Natural killer cell treated with Interleukin-12 subunit alpha and Interleukin-12 subunit beta and Interleukin-15 and Interleukin-18, amount 100 ng/mL, for 72 hours (primary cell): ENCODE measurements at regions not wholly inside any gene's neighbourhood (a gene's known extent, or its start where the extent isn't known, plus 50 kb on each side); places are given as distances from the start of the nearest gene placed in this dataset.

ENCODE experiments used
- ATAC-seq, 2 donors: fragments of 150-1000 bp; cut with Tn5 transposase in 1 of 2; sonication (Bioruptor Pico), chemical (Tn5 transposase) in 1 of 2; 2 replicates each; pipeline ENCODE4 v1.10.0; 2021
- DNase-seq: peaks from one replicate; pipeline ENCODE4 v3.0.0; 2022; ENCODE audit warnings: low spot score
- H3K27ac Mint-ChIP-seq, 2 donors: 1 replicate in 1 of 2; 2 replicates in 1 of 2; pipeline ENCODE4 v1.8.0; 2022; ENCODE audit warnings: mixed read lengths in 2 of 2, mild to moderate bottlenecking in 1 of 2, moderate library complexity in 1 of 2
- H3K27me3 Mint-ChIP-seq, 2 donors: 1 replicate in 1 of 2; 2 replicates in 1 of 2; pipeline ENCODE4 v1.8.0; 2022; ENCODE audit warnings: mixed read lengths in 2 of 2
- H3K36me3 Mint-ChIP-seq: one replicate; pipeline ENCODE4 v1.8.0; 2022; ENCODE audit warnings: mixed read lengths
- H3K4me1 Mint-ChIP-seq, 2 donors: 1 replicate in 1 of 2; 2 replicates in 1 of 2; pipeline ENCODE4 v1.8.0; 2022; ENCODE audit warnings: low read depth in 2 of 2, mixed read lengths in 2 of 2, mild to moderate bottlenecking in 1 of 2
- H3K4me3 Mint-ChIP-seq: one replicate; pipeline ENCODE4 v1.8.0; 2022; ENCODE audit warnings: mixed read lengths
- H3K9me3 Mint-ChIP-seq: 2 replicates; pipeline ENCODE4 v1.8.0; 2022; ENCODE audit warnings: mixed read lengths

- peaks cover 5% of the 10 kb centered on the region for H3K36me3 Mint-ChIP-seq
- no peaks in the 10 kb centered on the region for H3K27me3 Mint-ChIP-seq
- H3K9me3 Mint-ChIP-seq = peaks cover 20% of the 10 kb centered on the region
- DNase-seq (no peak), ATAC-seq (no peak)
- H3K27ac Mint-ChIP-seq = no peak overlapping the region
- H3K4me1 Mint-ChIP-seq = no peaks in the 10 kb centered on the region
- no peak overlapping the region for H3K4me3 Mint-ChIP-seq
Observed at GRCh38 chr18:41681138-41681880, 273.7 kb upstream of the PIK3C3 start.

- Mint-ChIP-seq H3K4me1 (no peaks in the 10 kb centered on the region), H3K27ac (no peak overlapping the region), H3K9me3 (peaks cover 18% of the 10 kb centered on the region), H3K27me3 (no peaks in the 10 kb centered on the region), H3K36me3 (peaks cover 4% of the 10 kb centered on the region), H3K4me3 (no peak overlapping the region)
- ATAC-seq (no peak), DNase-seq (no peak)
Observed at GRCh38 chr18:41674506-41674905, 280.5 kb upstream of the PIK3C3 start.

- H3K9me3 Mint-ChIP-seq = peaks cover 22% of the 10 kb centered on the region
- no peak for DNase-seq
- H3K36me3 Mint-ChIP-seq = no peaks in the 10 kb centered on the region
- no peak overlapping the region for H3K4me3 Mint-ChIP-seq
- H3K27ac Mint-ChIP-seq = no peak overlapping the region
- no peaks in the 10 kb centered on the region for H3K4me1 Mint-ChIP-seq
- ATAC-seq = no peak
- no peaks in the 10 kb centered on the region for H3K27me3 Mint-ChIP-seq
Observed at GRCh38 chr18:41666231-41666630, 288.8 kb upstream of the PIK3C3 start.

GRCh38 chr18:41665210-41665609 is 289.8 kb upstream of the PIK3C3 start:
- Mint-ChIP-seq H3K27ac (no peak overlapping the region), H3K9me3 (peaks cover 23% of the 10 kb centered on the region), H3K4me1 (no peaks in the 10 kb centered on the region), H3K36me3 (no peaks in the 10 kb centered on the region), H3K27me3 (no peaks in the 10 kb centered on the region), H3K4me3 (no peak overlapping the region)
- ATAC-seq = no peak
- DNase-seq = no peak

GRCh38 chr18:41660654-41661053 is 294.4 kb upstream of the PIK3C3 start:
- Mint-ChIP-seq H3K27me3 (no peaks in the 10 kb centered on the region), H3K27ac (no peak overlapping the region), H3K4me1 (no peaks in the 10 kb centered on the region), H3K4me3 (no peak overlapping the region), H3K9me3 (peaks cover 16% of the 10 kb centered on the region), H3K36me3 (no peaks in the 10 kb centered on the region)
- DNase-seq (no peak), ATAC-seq (no peak)

- Mint-ChIP-seq H3K36me3 (no peaks in the 10 kb centered on the region), H3K27me3 (no peaks in the 10 kb centered on the region), H3K9me3 (peaks cover 20% of the 10 kb centered on the region), H3K4me1 (no peaks in the 10 kb centered on the region), H3K27ac (no peak overlapping the region), H3K4me3 (no peak overlapping the region)
- ATAC-seq = no peak
- DNase-seq = no peak
Observed at GRCh38 chr18:41659438-41660130, 295.4 kb upstream of the PIK3C3 start.

- Mint-ChIP-seq H3K36me3 (no peaks in the 10 kb centered on the region), H3K27ac (no peak overlapping the region), H3K27me3 (no peaks in the 10 kb centered on the region), H3K4me3 (no peak overlapping the region), H3K4me1 (no peaks in the 10 kb centered on the region), H3K9me3 (peaks cover 12% of the 10 kb centered on the region)
- no peak for ATAC-seq
- no peak for DNase-seq
Observed at GRCh38 chr18:41657189-41657588, 297.8 kb upstream of the PIK3C3 start.

- ATAC-seq = no peak
- no peak for DNase-seq
- peaks cover 8% of the 10 kb centered on the region for H3K9me3 Mint-ChIP-seq
- no peaks in the 10 kb centered on the region for H3K36me3 Mint-ChIP-seq
- H3K27me3 Mint-ChIP-seq = no peaks in the 10 kb centered on the region
- H3K4me3 Mint-ChIP-seq = no peak overlapping the region
- H3K27ac Mint-ChIP-seq = no peak overlapping the region
- H3K4me1 Mint-ChIP-seq = no peaks in the 10 kb centered on the region
Observed at GRCh38 chr18:41655074-41655473, 300.0 kb upstream of the PIK3C3 start.

GRCh38 chr18:41647914-41648313 is 307.1 kb upstream of the PIK3C3 start:
- Mint-ChIP-seq H3K27me3 (no peaks in the 10 kb centered on the region), H3K27ac (no peak overlapping the region)
- ATAC-seq = no peak

GRCh38 chr18:41646915-41647620 is 308.0 kb upstream of the PIK3C3 start:
- DNase-seq = no peak
- Mint-ChIP-seq H3K4me1 (no peaks in the 10 kb centered on the region), H3K36me3 (no peaks in the 10 kb centered on the region), H3K27me3 (no peaks in the 10 kb centered on the region), H3K27ac (no peak overlapping the region), H3K4me3 (no peak overlapping the region), H3K9me3 (peaks cover 16% of the 10 kb centered on the region)
- ATAC-seq = no peak

More at GRCh38 chr18:41647914-41648313, 307.1 kb upstream of the PIK3C3 start:
- Mint-ChIP-seq H3K36me3 (no peaks in the 10 kb centered on the region), H3K4me3 (no peak overlapping the region), H3K9me3 (peaks cover 15% of the 10 kb centered on the region), H3K4me1 (no peaks in the 10 kb centered on the region)
- no peak for DNase-seq

- Mint-ChIP-seq H3K27ac (no peak overlapping the region), H3K4me1 (no peaks in the 10 kb centered on the region), H3K27me3 (no peaks in the 10 kb centered on the region), H3K36me3 (no peaks in the 10 kb centered on the region), H3K9me3 (peaks cover 19% of the 10 kb centered on the region), H3K4me3 (no peak overlapping the region)
- no peak for ATAC-seq
- no peak for DNase-seq
Observed at GRCh38 chr18:41645589-41646360, 309.3 kb upstream of the PIK3C3 start.

GRCh38 chr18:41644466-41644865 is 310.6 kb upstream of the PIK3C3 start:
- peaks cover 20% of the 10 kb centered on the region for H3K9me3 Mint-ChIP-seq
- no peak overlapping the region for H3K4me3 Mint-ChIP-seq
- H3K27me3 Mint-ChIP-seq = no peaks in the 10 kb centered on the region
- no peaks in the 10 kb centered on the region for H3K4me1 Mint-ChIP-seq
- H3K27ac Mint-ChIP-seq = no peak overlapping the region
- ATAC-seq (no peak), DNase-seq (no peak)
- no peaks in the 10 kb centered on the region for H3K36me3 Mint-ChIP-seq

- no peak for DNase-seq
- H3K27ac Mint-ChIP-seq = no peak overlapping the region
- H3K9me3 Mint-ChIP-seq = peaks cover 20% of the 10 kb centered on the region
- no peaks in the 10 kb centered on the region for H3K4me1 Mint-ChIP-seq
- H3K27me3 Mint-ChIP-seq = no peaks in the 10 kb centered on the region
- no peak for ATAC-seq
- no peaks in the 10 kb centered on the region for H3K36me3 Mint-ChIP-seq
- no peak overlapping the region for H3K4me3 Mint-ChIP-seq
Observed at GRCh38 chr18:41643427-41643826, 311.6 kb upstream of the PIK3C3 start.
